Loucy (cell line): ENCODE measurements at regions not wholly inside any gene's neighbourhood (a gene's known extent, or its start where the extent isn't known, plus 50 kb on each side); places are given as distances from the start of the nearest gene placed in this dataset.

ENCODE experiments used
- EZH2phosphoT487 ChIP-seq: fragments of 200-600 bp; IDR thresholded peaks from 2 replicates; pipeline ENCODE4 v1.6.1; 2018; ENCODE audit warnings: antibody characterized with exemption, mild to moderate bottlenecking, moderate library complexity, borderline replicate concordance
- TF ChIP-seq, protein P1 (sequence below): fragments of 200-600 bp; sonication (generic); conservative IDR thresholded peaks from 2 replicates; pipeline ENCODE4 v1.5.1; 2014; ENCODE audit warnings: mild to moderate bottlenecking, antibody characterized with exemption, low read length

DNA sequence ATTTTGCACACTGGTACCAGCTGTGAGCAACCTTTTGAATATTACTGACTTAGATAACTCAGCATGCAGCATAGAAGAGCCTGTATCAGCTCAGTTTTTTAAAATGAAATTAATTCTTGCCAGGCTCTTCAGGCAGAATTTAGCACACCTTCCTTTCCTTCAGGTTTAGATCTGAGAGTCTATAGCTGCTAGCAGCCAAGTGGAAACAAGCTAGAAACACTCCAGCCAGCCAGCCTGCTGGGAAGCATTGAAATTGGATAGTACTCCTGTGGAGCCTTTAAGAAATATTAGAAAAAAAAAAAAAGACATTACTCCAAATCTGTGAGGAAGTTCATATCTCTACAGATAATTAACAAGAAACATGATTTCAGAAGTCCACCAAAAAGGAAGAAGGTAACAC is 812.2 kb downstream of the DTWD2 start:
- TF ChIP-seq, protein P1, sequence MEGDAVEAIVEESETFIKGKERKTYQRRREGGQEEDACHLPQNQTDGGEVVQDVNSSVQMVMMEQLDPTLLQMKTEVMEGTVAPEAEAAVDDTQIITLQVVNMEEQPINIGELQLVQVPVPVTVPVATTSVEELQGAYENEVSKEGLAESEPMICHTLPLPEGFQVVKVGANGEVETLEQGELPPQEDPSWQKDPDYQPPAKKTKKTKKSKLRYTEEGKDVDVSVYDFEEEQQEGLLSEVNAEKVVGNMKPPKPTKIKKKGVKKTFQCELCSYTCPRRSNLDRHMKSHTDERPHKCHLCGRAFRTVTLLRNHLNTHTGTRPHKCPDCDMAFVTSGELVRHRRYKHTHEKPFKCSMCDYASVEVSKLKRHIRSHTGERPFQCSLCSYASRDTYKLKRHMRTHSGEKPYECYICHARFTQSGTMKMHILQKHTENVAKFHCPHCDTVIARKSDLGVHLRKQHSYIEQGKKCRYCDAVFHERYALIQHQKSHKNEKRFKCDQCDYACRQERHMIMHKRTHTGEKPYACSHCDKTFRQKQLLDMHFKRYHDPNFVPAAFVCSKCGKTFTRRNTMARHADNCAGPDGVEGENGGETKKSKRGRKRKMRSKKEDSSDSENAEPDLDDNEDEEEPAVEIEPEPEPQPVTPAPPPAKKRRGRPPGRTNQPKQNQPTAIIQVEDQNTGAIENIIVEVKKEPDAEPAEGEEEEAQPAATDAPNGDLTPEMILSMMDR: no peak
- no peak for TF ChIP-seq EZH2phosphoT487
